Lower leg skin (tissue), 4 donors: ENCODE measurements at regions not wholly inside any gene's neighbourhood (a gene's known extent, or its start where the extent isn't known, plus 50 kb on each side); places are given as distances from the start of the nearest gene placed in this dataset.

Source experiments
- DNase-seq, 2 donors: peaks; one replicate each; pipeline ENCODE4 v3.0.0-alpha.2; 2019; ENCODE audit warnings: low spot score in 2 of 2
- H3K4me3 ChIP-seq: fragments of 200-600 bp; sonication (generic); 2 replicates; pipeline ENCODE4 v1.5.1; 2017; ENCODE audit warnings: mild to moderate bottlenecking, low read depth; ENCODE audit not compliant: poor library complexity, severe bottlenecking
- POLR2A ChIP-seq, 2 donors: fragments of 450-650 bp; IDR thresholded peaks; one replicate each; pipeline ENCODE4 v1.6.1; 2016 to 2017; ENCODE audit warnings: antibody characterized with exemption in 2 of 2, mild to moderate bottlenecking in 1 of 2, moderate library complexity in 1 of 2
- WGBS, 2 donors: methylation state at CpG; one replicate each; pipeline ENCODE4 v1.1.5; 2018; 5-methylcytosine and 5-hydroxymethylcytosine counted together
- intact Hi-C: fragments of 100-400 bp; cut with DNase I; formaldehyde crosslinking; loops from one replicate; pipeline ENCODE4 v1.15.0; 2023; ENCODE audit warnings: low total_unique reads
- TF ChIP-seq, protein P1 (sequence below), 3 donors: fragments of 450-650 bp; IDR thresholded peaks; one replicate each; pipeline ENCODE4 v1.5.1; 2016; ENCODE audit warnings: antibody characterized with exemption in 3 of 3, mild to moderate bottlenecking in 3 of 3, moderate library complexity in 2 of 3

DNA sequence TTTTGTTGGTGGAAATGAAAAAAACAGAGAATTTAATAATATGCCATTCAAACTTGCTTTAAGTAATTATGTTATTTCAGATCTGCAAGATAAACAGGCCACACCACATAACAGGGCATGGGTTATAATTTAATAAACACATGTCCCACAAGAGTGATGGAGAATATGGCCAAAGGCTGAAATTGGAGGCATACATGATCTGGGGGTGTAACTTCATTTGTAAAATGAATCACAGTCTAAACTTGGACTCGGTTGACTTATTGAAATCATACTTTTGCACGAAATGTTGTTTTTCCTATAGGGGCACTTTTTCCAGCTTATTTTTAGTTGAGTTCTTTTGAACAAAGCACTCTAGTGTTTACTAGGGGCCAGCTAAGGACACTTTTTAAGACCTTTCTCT is 151.6 kb downstream of the TMEM26 start:
- TF ChIP-seq, protein P1, sequence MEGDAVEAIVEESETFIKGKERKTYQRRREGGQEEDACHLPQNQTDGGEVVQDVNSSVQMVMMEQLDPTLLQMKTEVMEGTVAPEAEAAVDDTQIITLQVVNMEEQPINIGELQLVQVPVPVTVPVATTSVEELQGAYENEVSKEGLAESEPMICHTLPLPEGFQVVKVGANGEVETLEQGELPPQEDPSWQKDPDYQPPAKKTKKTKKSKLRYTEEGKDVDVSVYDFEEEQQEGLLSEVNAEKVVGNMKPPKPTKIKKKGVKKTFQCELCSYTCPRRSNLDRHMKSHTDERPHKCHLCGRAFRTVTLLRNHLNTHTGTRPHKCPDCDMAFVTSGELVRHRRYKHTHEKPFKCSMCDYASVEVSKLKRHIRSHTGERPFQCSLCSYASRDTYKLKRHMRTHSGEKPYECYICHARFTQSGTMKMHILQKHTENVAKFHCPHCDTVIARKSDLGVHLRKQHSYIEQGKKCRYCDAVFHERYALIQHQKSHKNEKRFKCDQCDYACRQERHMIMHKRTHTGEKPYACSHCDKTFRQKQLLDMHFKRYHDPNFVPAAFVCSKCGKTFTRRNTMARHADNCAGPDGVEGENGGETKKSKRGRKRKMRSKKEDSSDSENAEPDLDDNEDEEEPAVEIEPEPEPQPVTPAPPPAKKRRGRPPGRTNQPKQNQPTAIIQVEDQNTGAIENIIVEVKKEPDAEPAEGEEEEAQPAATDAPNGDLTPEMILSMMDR (IDR thresholded peaks at IDR 0.05) = no peak
- TF ChIP-seq POLR2A (IDR thresholded peaks at IDR 0.05) = no peak
- no peak overlapping the region for H3K4me3 ChIP-seq
- intact Hi-C loops = no loop called here
- 54 to 70% methylated on average over 2 of the region's 2 CpGs for WGBS, 2 donors
- no peak for DNase-seq

DNA sequence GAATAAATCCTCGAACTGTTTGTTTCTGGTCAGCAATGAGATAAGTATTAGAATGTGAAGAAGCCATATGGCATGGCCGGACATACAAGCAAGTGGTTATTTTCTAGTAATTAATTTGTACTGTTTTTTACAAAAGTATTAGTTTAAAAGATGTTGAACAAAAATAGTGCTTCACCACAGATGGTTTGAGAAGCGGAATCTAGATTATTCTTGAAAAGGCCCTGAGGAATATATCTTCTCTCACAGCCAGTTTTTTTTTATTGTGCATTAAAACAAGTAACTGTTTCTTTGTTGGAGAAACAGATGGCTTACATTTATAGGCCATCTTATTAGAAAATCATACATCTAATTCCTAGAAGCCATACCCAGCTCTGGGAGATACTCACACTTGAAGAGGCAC is 153.3 kb downstream of the TMEM26 start:
- intact Hi-C loops = no loop called here
- no peak for TF ChIP-seq POLR2A (IDR thresholded peaks at IDR 0.05)
- TF ChIP-seq, protein P1 (IDR thresholded peaks at IDR 0.05) = no peak
- no peak for DNase-seq
- 76% methylated on average over 3 of the region's 3 CpGs for WGBS, 2 donors
- no peak overlapping the region for H3K4me3 ChIP-seq

DNA sequence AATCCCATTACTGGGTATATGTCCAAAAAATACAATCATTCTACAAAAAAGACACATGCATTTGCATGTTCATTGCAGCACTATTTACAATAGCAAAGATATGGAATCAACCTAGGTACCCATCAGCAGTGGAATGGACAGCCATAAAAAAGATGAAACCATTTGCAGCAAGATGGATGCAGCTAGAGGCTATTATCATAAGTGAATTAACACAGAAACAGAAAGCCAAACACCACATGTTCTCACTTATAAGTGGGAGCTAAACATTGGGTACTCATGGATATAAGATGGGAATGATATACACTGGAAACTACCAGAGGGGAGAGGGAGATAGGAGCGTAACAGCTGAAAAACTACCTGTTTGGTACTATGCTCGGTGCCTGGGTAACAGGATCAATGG is 154.0 kb downstream of the TMEM26 start:
- no peak for TF ChIP-seq POLR2A (IDR thresholded peaks at IDR 0.05)
- TF ChIP-seq, protein P1 (IDR thresholded peaks at IDR 0.05) = no peak
- 97 to 98% methylated on average over 2 of the region's 2 CpGs for WGBS, 2 donors

DNA sequence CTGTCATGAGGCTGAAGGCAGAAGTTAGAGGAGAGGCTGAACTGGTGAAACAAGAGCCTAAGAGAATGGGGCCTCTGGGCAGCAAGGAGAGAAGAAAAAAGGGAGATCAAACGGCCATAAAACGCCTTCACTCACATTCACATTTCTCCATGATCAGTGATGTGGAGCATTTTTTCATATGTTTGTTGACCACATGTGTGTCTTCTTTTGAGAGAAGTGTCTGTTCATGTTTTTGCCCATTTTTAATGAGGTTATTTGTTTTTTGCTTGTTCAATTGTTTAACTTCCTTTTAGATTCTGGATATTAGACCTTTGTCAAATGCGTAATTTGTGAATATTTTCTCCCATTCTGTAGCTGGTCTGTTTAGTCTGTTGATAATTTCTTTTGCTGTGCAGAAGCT is 155.0 kb downstream of the TMEM26 start:
- DNase-seq = no peak
- intact Hi-C loops = no loop called here
- H3K4me3 ChIP-seq = no peak overlapping the region
- TF ChIP-seq, protein P1 (IDR thresholded peaks at IDR 0.05) = no peak
- TF ChIP-seq POLR2A (IDR thresholded peaks at IDR 0.05) = no peak
- WGBS, 2 donors = 82 to 86% methylated on average over 3 of the region's 3 CpGs

More for the DNA sequence above, 154.0 kb downstream of the TMEM26 start:
- intact Hi-C loops = no loop called here
- DNase-seq = no peak
- H3K4me3 ChIP-seq = no peak overlapping the region

DNA sequence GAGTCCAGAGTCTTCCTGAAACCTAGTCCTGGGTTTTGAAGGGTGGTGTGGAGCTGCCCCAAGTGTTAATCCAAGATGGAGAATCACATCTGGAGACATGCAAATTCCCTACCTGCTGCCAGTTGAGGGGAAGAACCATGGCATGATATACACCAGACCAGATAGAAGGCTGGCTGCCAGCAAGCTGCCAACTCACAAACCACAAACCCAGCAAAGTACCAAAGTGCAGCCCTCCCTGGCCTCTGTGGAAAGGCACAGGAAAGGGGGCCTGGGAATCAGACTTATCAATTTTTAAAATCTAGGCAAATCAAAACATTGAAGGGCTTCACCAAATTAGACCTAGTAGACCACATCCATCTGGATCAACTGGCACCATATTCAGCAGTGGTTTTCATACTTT is 157.0 kb downstream of the TMEM26 start:
- DNase-seq = no peak
- no peak for TF ChIP-seq POLR2A (IDR thresholded peaks at IDR 0.05)
- TF ChIP-seq, protein P1 (IDR thresholded peaks at IDR 0.05) = no peak
- intact Hi-C loops = no loop called here
- H3K4me3 ChIP-seq = no peak overlapping the region

DNA sequence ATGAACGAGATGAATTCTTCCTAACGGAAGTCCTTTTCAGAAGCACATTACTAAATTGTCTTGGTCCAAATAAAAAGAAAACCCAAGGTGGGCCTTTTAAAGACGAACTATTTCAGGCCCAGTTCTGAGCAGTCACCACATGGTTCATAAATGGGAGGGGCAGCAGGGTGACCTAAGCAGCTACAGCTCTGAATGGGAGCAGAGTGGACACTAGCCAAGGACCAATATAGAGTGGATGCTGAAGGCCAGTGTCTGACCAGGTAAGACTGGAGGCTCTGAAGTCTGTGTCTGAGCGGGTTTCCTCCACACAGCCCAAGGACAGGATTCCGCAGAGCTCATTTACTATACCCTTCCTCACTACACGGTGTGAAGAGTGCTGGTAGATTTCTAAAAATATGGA is 159.1 kb downstream of the TMEM26 start:
- no peak overlapping the region for H3K4me3 ChIP-seq
- TF ChIP-seq POLR2A (IDR thresholded peaks at IDR 0.05) = no peak
- TF ChIP-seq, protein P1 (IDR thresholded peaks at IDR 0.05) = no peak
- DNase-seq = no peak
- intact Hi-C loops = no loop called here
- WGBS, 2 donors = 87% methylated on average over 6 of the region's 6 CpGs
